ENCODE measurements at regions not wholly inside any gene's neighbourhood (a gene's known extent, or its start where the extent isn't known, plus 50 kb on each side); places are given as distances from the start of the nearest gene placed in this dataset.
A peak's percentile ranks its signal among the peaks of the same experiment; 100 is the strongest.

DNA sequence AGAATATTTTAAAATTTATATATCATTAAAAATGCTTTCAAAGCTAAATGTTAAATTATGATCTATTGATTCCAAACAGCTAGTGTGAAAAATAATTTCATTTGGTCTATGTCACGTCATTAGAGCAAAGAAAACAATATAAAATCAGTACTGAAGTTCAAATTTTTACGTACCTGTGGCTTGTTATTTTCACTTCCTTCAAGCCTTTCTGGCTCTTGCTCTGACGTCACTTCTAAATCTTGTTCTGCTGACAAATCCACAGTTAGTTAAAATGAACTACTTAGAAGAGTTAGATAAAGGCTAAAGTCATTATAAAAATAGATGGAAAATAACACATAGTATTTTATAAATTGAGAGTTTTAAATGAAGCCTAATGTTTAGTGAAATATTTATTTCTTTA, 147.7 kb upstream of the TUBA3C start:
- WGBS (ENCODE audit: insufficient coverage, insufficient replicate concordance, low lambda C conversion rate, missing lambda C conversion rate), result 40% methylated on average over 3 of the region's 3 CpGs
- ATAC-seq, result no peak
- RAD21 ChIA-PET (ENCODE audit: unreplicated experiment), result no interaction called here
- no peak overlapping the region for H3K27ac ChIP-seq (ENCODE audit: control insufficient read depth, insufficient read depth)
- no peaks in the 10 kb centered on the region for H3K4me1 ChIP-seq (ENCODE audit: control insufficient read depth, insufficient read depth, low read length)
- CTCF ChIA-PET, result interaction anchor here (0.8 kb wide), 1 partner anchor 27 kb away, joined by 3 read pairs; no protein-coding TSS in a partner anchor
- no peak overlapping the region for H3K9ac ChIP-seq (ENCODE audit: control insufficient read depth, insufficient read depth, low read length)
- H3K36me3 ChIP-seq (ENCODE audit: control insufficient read depth in 2 of 2, insufficient read depth in 2 of 2, low read length in 1 of 2), result no peaks in the 10 kb centered on the region
- no peak overlapping the region for H2AFZ ChIP-seq (ENCODE audit: control insufficient read depth, low read depth, low read length)
- H4K20me1 ChIP-seq (ENCODE audit: control insufficient read depth, insufficient read depth), result no peaks in the 10 kb centered on the region
- SMC1A ChIA-PET (ENCODE audit: uncharacterized antibody, unreplicated experiment), result no interaction called here
- in situ Hi-C loops (cut with MboI), result no loop called here
- H3K4me2 ChIP-seq (ENCODE audit: control insufficient read depth, insufficient read depth), result no peak overlapping the region
- TF ChIP-seq E4F1 (IDR thresholded peaks at IDR 0.05; ENCODE audit: borderline replicate concordance, partially characterized antibody), result no peak
- TF ChIP-seq CREM (IDR thresholded peaks at IDR 0.05; ENCODE audit: low read depth), result peak; percentile 79; the same call in 1 of the 2 replicates
- no peak for TF ChIP-seq ASH2L (IDR thresholded peaks at IDR 0.05; ENCODE audit: borderline replicate concordance, low read depth)
- no peak for TF ChIP-seq POU2F2 (IDR thresholded peaks at IDR 0.05; ENCODE audit: borderline replicate concordance, low read depth, low read length)
- no peak for TF ChIP-seq IKZF1 (conservative IDR thresholded peaks at IDR 0.05)
- TF ChIP-seq HSF1 (IDR thresholded peaks at IDR 0.05; ENCODE audit: low read depth, low read length), result no peak
- no peak for TF ChIP-seq ZNF384 (IDR thresholded peaks at IDR 0.05; ENCODE audit: borderline replicate concordance, low read depth, low read length)
- TF ChIP-seq, protein P1, sequence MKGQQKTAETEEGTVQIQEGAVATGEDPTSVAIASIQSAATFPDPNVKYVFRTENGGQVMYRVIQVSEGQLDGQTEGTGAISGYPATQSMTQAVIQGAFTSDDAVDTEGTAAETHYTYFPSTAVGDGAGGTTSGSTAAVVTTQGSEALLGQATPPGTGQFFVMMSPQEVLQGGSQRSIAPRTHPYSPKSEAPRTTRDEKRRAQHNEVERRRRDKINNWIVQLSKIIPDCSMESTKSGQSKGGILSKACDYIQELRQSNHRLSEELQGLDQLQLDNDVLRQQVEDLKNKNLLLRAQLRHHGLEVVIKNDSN (IDR thresholded peaks at IDR 0.05; ENCODE audit: borderline replicate concordance, extremely low read length, insufficient read depth, low read depth, low read length), result no peak
- TF ChIP-seq CREB1 (IDR thresholded peaks at IDR 0.05; ENCODE audit: low read depth), result peak; percentile 71; the same call in 1 of the 2 replicates
- TF ChIP-seq, protein P2, sequence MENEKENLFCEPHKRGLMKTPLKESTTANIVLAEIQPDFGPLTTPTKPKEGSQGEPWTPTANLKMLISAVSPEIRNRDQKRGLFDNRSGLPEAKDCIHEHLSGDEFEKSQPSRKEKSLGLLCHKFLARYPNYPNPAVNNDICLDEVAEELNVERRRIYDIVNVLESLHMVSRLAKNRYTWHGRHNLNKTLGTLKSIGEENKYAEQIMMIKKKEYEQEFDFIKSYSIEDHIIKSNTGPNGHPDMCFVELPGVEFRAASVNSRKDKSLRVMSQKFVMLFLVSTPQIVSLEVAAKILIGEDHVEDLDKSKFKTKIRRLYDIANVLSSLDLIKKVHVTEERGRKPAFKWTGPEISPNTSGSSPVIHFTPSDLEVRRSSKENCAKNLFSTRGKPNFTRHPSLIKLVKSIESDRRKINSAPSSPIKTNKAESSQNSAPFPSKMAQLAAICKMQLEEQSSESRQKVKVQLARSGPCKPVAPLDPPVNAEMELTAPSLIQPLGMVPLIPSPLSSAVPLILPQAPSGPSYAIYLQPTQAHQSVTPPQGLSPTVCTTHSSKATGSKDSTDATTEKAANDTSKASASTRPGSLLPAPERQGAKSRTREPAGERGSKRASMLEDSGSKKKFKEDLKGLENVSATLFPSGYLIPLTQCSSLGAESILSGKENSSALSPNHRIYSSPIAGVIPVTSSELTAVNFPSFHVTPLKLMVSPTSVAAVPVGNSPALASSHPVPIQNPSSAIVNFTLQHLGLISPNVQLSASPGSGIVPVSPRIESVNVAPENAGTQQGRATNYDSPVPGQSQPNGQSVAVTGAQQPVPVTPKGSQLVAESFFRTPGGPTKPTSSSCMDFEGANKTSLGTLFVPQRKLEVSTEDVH (IDR thresholded peaks at IDR 0.05; ENCODE audit: low read depth, partially characterized antibody), result no peak
- TF ChIP-seq LARP7 (IDR thresholded peaks at IDR 0.05), result no peak
- TF ChIP-seq RUNX3 (IDR thresholded peaks at IDR 0.05; ENCODE audit: low read length), result peak; percentile 38; the same call in 1 of the 2 replicates
- no TSS peak for BruUV-seq (replicated peaks)
- no peak for FAIRE-seq
- DNase-seq (ENCODE audit: low read depth, low spot score), result no peak
- POLR2A ChIA-PET, result no interaction called here
- no peak overlapping the region for H3K4me3 ChIP-seq
- H3K79me2 ChIP-seq (ENCODE audit: control insufficient read depth, insufficient read depth, low read length), result no peaks in the 10 kb centered on the region
- H3K27me3 ChIP-seq (replicated peaks in 1 of 2; ENCODE audit: control insufficient read depth in 2 of 2, insufficient read depth in 2 of 2, low read length in 1 of 2), result no peaks in the 10 kb centered on the region
- intact Hi-C loops (cut with micrococcal nuclease; ENCODE audit: unreplicated experiment), result no loop called here
- no peaks in the 10 kb centered on the region for H3K9me3 ChIP-seq (replicated peaks; ENCODE audit: control insufficient read depth, insufficient read depth, low read length)

Measured in GM12878 (cell line).